RWPE2 (cell line): ENCODE measurements at regions not wholly inside any gene's neighbourhood (a gene's known extent, or its start where the extent isn't known, plus 50 kb on each side); places are given as distances from the start of the nearest gene placed in this dataset.

ENCODE experiments used
- ATAC-seq: fragments of 200-7000 bp; cut with Tn5 transposase; 3 replicates; pipeline ENCODE4 v1.9.1; 2021; ENCODE audit warnings: low read depth
- DNase-seq: peaks from one replicate; pipeline ENCODE4 v3.0.0-alpha.2; 2020; ENCODE audit warnings: low spot score
- H3K27ac ChIP-seq: fragments of 450-650 bp; 2 replicates; pipeline ENCODE4 v1.5.1; 2017; ENCODE audit warnings: mild to moderate bottlenecking; ENCODE audit not compliant: poor library complexity, severe bottlenecking
- H3K27me3 ChIP-seq: fragments of 250-450 bp; sonication (Bioruptor Pico); 2 replicates; pipeline ENCODE4 v1.5.1; 2021; ENCODE audit warnings: mild to moderate bottlenecking, moderate library complexity; ENCODE audit not compliant: insufficient read depth, poor library complexity, severe bottlenecking
- H3K36me3 ChIP-seq: fragments of 250-450 bp; sonication (Bioruptor Pico); 2 replicates; pipeline ENCODE4 v1.5.1; 2020; ENCODE audit warnings: low read depth, mild to moderate bottlenecking, moderate library complexity
- H3K4me1 ChIP-seq: fragments of 250-450 bp; sonication (Bioruptor Pico); 2 replicates; pipeline ENCODE4 v1.5.1; 2021; ENCODE audit warnings: mild to moderate bottlenecking, moderate library complexity; ENCODE audit not compliant: insufficient read depth, poor library complexity, severe bottlenecking
- H3K4me3 ChIP-seq: fragments of 250-450 bp; sonication (Bioruptor Pico); 2 replicates; pipeline ENCODE4 v1.5.1; 2021; ENCODE audit warnings: mild to moderate bottlenecking, moderate library complexity; ENCODE audit not compliant: severe bottlenecking
- H3K9me3 ChIP-seq: fragments of 250-450 bp; sonication (Bioruptor Pico); 2 replicates; pipeline ENCODE4 v1.5.1; 2021; ENCODE audit warnings: mild to moderate bottlenecking, moderate library complexity; ENCODE audit not compliant: severe bottlenecking
- TF ChIP-seq, protein P1 (sequence below): fragments of 450-650 bp; IDR thresholded peaks from one replicate; pipeline ENCODE4 v1.5.1; 2017; ENCODE audit warnings: mild to moderate bottlenecking, moderate library complexity; ENCODE audit not compliant: poor library complexity, severe bottlenecking

- no peaks in the 10 kb centered on the region for H3K4me1 ChIP-seq
- no peaks in the 10 kb centered on the region for H3K27me3 ChIP-seq
- TF ChIP-seq, protein P1, sequence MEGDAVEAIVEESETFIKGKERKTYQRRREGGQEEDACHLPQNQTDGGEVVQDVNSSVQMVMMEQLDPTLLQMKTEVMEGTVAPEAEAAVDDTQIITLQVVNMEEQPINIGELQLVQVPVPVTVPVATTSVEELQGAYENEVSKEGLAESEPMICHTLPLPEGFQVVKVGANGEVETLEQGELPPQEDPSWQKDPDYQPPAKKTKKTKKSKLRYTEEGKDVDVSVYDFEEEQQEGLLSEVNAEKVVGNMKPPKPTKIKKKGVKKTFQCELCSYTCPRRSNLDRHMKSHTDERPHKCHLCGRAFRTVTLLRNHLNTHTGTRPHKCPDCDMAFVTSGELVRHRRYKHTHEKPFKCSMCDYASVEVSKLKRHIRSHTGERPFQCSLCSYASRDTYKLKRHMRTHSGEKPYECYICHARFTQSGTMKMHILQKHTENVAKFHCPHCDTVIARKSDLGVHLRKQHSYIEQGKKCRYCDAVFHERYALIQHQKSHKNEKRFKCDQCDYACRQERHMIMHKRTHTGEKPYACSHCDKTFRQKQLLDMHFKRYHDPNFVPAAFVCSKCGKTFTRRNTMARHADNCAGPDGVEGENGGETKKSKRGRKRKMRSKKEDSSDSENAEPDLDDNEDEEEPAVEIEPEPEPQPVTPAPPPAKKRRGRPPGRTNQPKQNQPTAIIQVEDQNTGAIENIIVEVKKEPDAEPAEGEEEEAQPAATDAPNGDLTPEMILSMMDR: no peak
- no peak overlapping the region for H3K27ac ChIP-seq
- DNase-seq (no peak), ATAC-seq (no peak)
- no peaks in the 10 kb centered on the region for H3K9me3 ChIP-seq
- H3K4me3 ChIP-seq: no peak overlapping the region
- no peaks in the 10 kb centered on the region for H3K36me3 ChIP-seq
Observed at GRCh38 chr14:87391066-87391465, 601.9 kb downstream of the GALC start.

- H3K9me3 ChIP-seq: no peaks in the 10 kb centered on the region
- TF ChIP-seq, protein P1: no peak
- H3K27me3 ChIP-seq: no peaks in the 10 kb centered on the region
- H3K4me3 ChIP-seq: no peak overlapping the region
- no peaks in the 10 kb centered on the region for H3K36me3 ChIP-seq
- no peak overlapping the region for H3K27ac ChIP-seq
- DNase-seq (no peak), ATAC-seq (no peak)
- H3K4me1 ChIP-seq: no peaks in the 10 kb centered on the region
Observed at GRCh38 chr14:87388946-87389345, 604.0 kb downstream of the GALC start.

DNA sequence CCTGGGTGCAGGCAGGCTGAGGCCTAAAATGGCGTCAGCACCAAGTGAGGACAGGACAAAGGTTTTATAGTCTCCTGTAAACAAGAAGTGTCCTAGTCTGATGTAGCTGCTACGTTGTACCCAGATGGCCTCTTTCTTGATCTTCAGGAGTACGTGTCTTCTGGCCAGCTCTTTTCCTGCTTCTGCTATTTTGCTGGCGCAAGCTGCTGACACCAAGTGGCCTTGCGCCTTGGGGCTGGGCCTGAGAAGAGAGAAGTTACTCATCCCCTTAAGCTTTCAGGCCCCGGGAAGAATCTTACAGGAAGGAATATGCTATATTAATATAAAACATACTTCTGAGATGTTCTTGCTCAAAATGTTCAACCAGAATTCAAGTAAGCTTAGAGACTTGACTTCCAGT is 605.2 kb downstream of the GALC start:
- TF ChIP-seq, protein P1: no peak
- Histone ChIP-seq H3K4me3 (no peak overlapping the region), H3K27ac (no peak overlapping the region), H3K9me3 (no peaks in the 10 kb centered on the region), H3K36me3 (no peaks in the 10 kb centered on the region), H3K27me3 (no peaks in the 10 kb centered on the region), H3K4me1 (no peaks in the 10 kb centered on the region)
- DNase-seq (no peak), ATAC-seq (no peak)

- Histone ChIP-seq H3K4me1 (no peaks in the 10 kb centered on the region), H3K4me3 (no peak overlapping the region), H3K27ac (no peak overlapping the region), H3K36me3 (no peaks in the 10 kb centered on the region), H3K9me3 (no peaks in the 10 kb centered on the region), H3K27me3 (no peaks in the 10 kb centered on the region)
- DNase-seq: no peak
- TF ChIP-seq, protein P1: no peak
- no peak for ATAC-seq
Observed at GRCh38 chr14:87386524-87386923, 606.5 kb downstream of the GALC start.

DNA sequence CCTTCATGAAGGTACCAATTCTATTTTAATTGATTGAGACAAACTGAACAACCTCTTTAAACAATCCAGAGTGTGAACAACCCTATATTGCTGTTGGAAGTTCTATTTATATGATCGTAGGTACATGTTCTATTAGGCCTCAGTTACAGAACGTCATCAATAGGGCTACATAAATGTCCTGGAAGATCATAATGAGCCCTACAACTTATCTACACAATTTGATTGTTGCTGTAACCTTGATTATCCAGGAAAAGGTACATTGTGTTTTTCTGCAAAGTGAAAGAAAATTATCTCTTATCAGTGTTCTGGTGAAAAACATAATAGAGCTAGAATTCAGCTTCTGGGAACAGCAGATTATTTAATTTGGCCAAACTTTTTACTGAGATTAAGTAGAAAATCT is 612.9 kb downstream of the GALC start:
- no peaks in the 10 kb centered on the region for H3K27me3 ChIP-seq
- H3K36me3 ChIP-seq: no peaks in the 10 kb centered on the region
- no peaks in the 10 kb centered on the region for H3K9me3 ChIP-seq
- H3K4me3 ChIP-seq: no peak overlapping the region
- H3K4me1 ChIP-seq: no peaks in the 10 kb centered on the region
- TF ChIP-seq, protein P1: no peak
- DNase-seq: no peak
- H3K27ac ChIP-seq: no peak overlapping the region
- ATAC-seq: no peak
